GM18517 (cell line): ENCODE measurements at regions not wholly inside any gene's neighbourhood (a gene's known extent, or its start where the extent isn't known, plus 50 kb on each side); places are given as distances from the start of the nearest gene placed in this dataset.

Source experiments
- ATAC-seq: cut with Tn5 transposase; IDR thresholded peaks from one replicate; pipeline ENCODE4 v1.9.1; 2021; ENCODE audit warnings: mild to moderate bottlenecking, moderate library complexity; ENCODE audit not compliant: unreplicated experiment

- ATAC-seq = no peak
Observed at GRCh38 chr21:16678429-16679160, 834.2 kb upstream of the CXADR start.

- ATAC-seq = no peak
Observed at GRCh38 chr21:16695074-16695473, 817.8 kb upstream of the CXADR start.

GRCh38 chr21:16707274-16707673, 805.6 kb upstream of the CXADR start:
- ATAC-seq = no peak

GRCh38 chr21:16708101-16708835, 804.6 kb upstream of the CXADR start:
- ATAC-seq = no peak

- no peak for ATAC-seq
Observed at GRCh38 chr21:16709866-16710550, 802.8 kb upstream of the CXADR start.

GRCh38 chr21:16711757-16712156, 801.1 kb upstream of the CXADR start:
- no peak for ATAC-seq

- no peak for ATAC-seq
Observed at GRCh38 chr21:16713331-16714117, 799.3 kb upstream of the CXADR start.

GRCh38 chr21:16740511-16740910, 772.3 kb upstream of the CXADR start:
- no peak for ATAC-seq

- no peak for ATAC-seq
Observed at GRCh38 chr21:16741141-16741665, 771.6 kb upstream of the CXADR start.

- no peak for ATAC-seq
Observed at GRCh38 chr21:16742131-16742641, 770.7 kb upstream of the CXADR start.

GRCh38 chr21:16742741-16743140, 770.1 kb upstream of the CXADR start:
- no peak for ATAC-seq

GRCh38 chr21:16743317-16743716, 769.5 kb upstream of the CXADR start:
- no peak for ATAC-seq

- ATAC-seq = no peak
Observed at GRCh38 chr21:16750926-16751325, 761.9 kb upstream of the CXADR start.

- no peak for ATAC-seq
Observed at GRCh38 chr21:16751695-16752474, 761.0 kb upstream of the CXADR start.

- no peak for ATAC-seq
Observed at GRCh38 chr21:16752475-16752857, 760.4 kb upstream of the CXADR start.

GRCh38 chr21:16755061-16755460, 757.8 kb upstream of the CXADR start:
- no peak for ATAC-seq

GRCh38 chr21:16767201-16767600, 745.6 kb upstream of the CXADR start:
- no peak for ATAC-seq

- ATAC-seq = no peak
Observed at GRCh38 chr21:16768096-16768495, 744.7 kb upstream of the CXADR start.

- ATAC-seq = no peak
Observed at GRCh38 chr21:16770266-16770665, 742.6 kb upstream of the CXADR start.

- ATAC-seq = no peak
Observed at GRCh38 chr21:16773206-16773605, 739.6 kb upstream of the CXADR start.
